DMS53 (cell line): ENCODE measurements at regions not wholly inside any gene's neighbourhood (a gene's known extent, or its start where the extent isn't known, plus 50 kb on each side); places are given as distances from the start of the nearest gene placed in this dataset.
A peak's percentile ranks its signal among the peaks of the same experiment; 100 is the strongest.
"Not testable (repeated sequence)": the region's sequence is repeated elsewhere in the genome, so short reads cannot be mapped to it uniquely, and the experiment has no call there.

Experiments used
- DNase-seq: peaks from one replicate; lab custom pipeline; 2025; lab: John Stamatoyannopoulos, UW

DNA sequence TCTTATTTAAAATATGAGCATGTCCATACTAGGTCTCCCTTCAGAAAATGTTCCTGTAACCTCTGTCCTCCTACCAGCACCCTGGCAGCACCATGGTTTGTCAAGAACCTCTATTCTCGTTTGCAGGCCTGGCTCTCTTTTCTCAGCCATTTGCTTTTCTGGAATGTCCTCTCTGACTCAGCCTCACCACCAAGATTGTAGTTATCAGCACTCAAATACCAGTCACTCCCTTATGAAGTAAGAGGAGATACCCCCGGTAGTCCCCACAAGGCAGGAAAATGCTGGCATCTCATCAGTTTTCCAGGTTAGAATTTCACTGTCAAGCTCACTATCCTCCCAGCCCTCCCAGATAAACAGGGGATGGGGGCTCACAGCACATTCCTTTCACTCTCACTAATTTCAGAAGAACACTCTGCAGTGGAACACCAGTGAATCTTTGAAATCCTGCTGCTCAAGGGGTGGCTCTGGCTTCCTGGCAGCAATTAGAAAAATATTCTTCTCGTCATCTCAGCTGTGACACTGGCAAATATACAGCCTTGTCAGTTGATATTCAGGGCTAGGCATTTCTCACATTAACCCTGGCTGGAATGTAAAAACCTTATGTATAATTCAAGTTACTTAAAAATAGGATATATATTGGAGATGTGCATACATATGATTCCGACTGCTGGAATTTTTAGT, 129.2 kb downstream of the TBX18 start:
- DNase-seq = no peak

DNA sequence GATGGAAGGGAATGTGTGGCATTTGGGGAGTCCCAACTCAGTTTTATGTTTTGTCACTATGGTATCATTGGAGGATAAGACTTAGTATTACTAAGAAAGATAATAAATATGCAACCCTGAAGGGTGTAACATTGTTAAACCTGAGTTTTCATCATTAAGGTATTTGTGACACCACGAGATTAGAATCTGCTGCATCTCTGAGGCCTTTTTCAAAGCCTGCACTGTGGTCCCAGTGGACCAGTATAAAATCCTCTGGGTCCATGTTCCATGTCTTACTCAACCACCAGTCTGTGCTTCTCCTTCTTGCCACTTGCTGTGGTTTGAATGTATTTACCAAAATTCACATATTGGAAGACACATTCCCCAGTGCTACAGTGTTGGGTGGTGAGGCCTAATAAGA, 130.6 kb downstream of the TBX18 start:
- DNase-seq = no peak

DNA sequence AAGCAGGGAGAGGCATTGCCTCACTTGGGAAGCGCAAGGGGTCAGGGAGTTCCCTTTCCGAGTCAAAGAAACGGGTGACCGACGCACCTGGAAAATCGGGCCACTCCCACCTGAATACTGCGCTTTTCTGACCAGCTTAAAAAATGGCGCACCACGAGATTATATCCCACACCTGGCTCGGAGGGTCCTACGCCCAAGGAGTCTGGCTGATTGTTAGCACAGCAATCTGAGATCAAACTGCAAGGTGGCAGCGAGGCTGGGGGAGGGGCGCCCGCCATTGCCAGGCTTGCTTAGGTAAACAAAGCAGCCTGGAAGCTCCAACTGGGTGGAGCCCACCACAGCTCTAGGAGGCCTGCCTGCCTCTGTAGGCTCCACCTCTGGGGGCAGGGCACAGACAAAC, 137.9 kb downstream of the TBX18 start:
- peak; percentile 60 for DNase-seq

DNA sequence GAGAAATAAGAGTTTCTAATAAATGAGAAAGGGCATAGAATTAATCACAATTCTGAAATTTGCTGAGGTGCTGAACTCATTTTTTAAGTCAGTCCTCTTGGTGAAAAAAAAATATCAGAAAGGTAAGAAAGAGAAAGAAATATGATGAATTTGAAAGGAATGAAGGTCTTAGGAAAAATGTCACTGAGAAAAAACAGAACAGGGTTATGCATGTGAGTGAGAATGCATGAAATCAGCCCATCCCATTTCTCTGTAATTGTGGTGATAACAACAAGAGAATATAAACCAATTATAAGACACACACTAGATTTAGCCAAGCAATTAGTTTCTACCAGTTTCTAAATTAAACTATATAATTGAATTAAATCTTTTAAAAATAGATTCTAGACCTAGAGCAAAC, 138.9 kb downstream of the TBX18 start:
- no peak for DNase-seq

DNA sequence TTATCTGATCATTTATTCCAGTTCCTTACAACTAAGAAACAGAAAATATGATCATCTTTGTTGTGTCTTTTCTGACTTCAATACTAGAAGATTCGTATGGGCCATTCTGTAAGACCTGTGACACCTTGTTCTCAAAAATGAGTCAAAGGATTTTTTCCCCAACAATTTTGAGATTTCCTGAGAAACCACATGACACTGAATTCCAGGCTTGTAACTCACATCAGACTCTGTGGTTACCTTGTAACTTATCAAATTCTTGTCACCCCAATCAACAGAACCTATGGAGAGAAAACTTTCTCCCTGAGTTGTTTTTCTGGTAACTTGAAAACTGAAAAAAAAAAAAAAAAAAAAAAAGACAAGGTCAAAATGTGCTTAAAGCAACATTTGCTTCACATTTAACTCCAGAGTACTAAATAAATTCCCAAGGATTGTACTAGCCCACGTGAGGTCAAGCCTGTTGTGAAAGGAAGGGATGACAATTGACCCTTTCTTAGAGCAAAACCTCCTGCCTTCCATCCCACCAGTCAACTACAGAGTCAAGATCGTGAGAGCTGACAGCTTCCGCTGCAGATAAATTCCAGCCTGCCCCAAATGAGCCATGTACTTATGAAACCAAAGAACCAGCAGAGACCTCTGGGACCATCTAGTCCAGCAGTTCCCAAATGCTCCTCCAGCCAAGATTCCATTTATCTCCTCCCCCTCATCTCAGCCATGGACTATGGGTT, 140.3 kb downstream of the TBX18 start:
- no peak for DNase-seq

DNA sequence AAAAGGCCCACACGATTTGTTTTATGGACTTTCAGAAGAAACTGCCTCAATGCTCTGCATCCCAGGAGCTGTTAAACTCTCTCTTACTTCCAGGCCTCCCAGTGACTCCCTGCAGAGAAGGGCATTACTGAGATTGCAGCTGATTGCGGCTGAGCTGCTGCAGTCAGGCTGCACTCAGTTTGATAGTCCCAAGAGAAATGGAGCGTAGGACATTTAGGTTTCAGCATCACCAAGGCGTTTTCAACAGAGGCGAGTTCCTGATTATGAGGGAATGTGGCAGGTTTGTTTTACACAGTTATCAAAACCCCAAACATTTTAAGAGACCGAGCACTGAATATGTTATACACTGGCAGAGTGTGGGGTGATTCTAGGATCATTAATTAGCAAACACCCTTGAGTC, 145.6 kb downstream of the TBX18 start:
- no peak for DNase-seq

DNA sequence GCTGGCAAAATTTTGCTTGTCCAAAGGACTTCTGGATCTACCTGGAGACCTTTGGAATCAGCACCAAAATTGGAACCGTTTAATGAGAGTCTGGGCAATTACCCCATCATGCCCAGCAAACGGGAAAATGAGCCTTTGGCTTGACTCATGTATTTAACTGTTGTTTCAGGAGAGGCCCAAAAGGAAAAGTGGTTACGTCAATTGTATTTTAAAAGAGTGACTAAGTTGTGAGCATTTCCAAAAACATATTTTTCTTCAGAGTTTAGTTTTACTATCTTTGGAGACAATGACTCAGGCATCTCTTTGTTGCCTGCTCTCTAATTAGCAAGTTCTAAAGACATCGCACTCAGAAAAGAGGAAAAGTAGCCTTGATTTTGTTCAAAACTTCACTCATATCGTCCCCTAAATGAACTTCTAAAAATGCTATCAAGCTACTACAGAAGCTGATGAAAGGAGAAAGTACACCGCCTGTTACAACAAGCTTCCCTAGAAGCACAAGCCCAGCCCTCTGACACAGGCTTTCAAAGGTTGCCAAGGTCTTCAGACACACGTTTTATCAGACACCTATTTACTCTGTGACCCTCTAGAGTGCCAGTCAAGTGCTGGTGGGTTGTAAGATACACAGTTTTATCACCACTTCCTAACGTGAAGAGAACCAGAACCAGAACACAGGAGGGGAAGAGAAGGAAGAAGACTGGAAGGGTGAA, 146.2 kb downstream of the TBX18 start:
- no peak for DNase-seq

DNA sequence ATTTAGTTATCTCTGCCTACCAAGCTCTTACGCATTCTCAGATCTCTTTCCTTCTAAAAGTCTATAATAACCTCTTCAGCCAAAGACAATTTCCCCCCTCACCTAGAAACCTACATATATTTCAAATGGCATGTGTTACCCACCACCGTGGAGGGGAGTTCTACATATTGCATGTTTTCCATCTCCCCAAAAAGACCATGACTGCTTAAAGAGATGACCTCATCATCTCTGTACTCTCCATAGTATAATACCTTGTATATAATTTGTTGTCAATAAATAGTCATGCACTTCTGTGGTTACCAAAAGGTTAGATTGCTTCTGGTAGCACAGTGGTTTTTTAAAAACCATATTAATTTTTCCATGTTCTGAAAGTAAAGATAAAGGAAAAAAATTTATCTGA, 148.4 kb downstream of the TBX18 start:
- DNase-seq = no peak

DNA sequence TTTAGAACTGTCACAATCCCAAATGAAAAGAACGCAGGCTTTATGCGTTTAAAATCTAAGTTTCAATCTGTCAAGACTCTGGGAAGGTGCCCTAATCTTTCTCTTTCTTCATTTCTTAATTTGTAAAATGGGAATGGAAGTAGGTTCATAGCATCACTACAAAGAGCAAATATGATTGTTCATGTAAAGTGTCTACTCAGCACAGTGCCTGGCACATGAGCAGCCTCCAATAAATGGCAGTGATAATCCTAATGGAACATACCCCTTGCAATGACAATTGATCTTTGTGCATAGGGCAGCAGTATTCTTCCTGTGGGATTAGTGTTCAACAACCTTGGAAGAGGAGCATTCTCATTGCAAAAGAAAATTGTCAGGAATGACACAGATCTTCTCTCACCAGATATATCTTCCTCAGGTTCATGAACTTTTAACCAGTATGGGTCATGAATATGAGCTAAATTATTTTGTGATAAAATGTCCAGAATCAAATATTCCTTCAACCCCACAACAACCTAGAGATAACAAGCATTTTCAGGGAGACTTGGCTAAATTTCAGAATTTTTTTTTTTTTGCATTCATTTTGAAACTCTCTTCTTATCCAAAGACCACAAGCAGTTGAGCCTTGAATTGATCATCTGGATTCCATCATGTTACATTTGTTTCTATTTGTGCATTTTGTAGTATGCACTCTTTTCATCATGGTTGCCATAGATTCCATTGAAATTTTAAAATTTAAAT, 149.1 kb downstream of the TBX18 start:
- no peak for DNase-seq

DNA sequence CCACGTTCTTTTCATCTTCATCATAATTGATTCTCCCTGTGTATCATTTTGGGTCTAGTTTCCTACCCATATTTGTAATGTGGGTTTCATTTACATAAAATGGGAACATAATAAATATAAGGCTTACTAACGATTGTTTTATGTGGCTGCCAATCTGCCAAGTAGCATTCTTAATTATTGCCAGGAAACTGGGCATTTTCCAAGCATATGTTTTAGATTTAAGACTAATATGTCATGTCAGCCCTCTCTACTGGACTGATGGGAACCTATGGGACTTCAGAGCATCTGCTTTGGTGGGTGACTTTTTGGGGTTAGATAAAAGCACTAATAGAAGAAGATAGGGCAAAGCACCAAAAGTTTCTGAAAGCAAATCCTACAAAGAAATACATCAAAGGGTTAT, 157.5 kb downstream of the TBX18 start:
- DNase-seq = no peak

DNA sequence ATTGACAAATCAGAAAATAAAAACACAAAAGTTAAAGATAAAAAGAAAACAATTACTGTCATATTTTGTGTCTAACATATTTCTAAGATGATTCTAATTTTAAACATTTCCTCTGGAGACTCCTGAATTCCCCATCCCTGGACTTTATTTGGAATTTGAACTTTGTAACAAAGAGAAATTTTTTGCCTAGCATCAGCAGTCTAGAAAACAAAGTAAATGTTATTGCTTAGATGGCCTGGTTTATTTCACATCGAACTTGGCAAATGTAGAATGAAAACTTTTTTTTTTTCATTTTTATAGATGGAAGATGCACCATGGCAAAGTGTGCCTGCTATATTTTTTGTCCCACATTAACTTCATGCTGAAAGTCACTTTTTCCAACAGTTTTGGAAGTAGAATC, 159.1 kb downstream of the TBX18 start:
- no peak for DNase-seq

DNA sequence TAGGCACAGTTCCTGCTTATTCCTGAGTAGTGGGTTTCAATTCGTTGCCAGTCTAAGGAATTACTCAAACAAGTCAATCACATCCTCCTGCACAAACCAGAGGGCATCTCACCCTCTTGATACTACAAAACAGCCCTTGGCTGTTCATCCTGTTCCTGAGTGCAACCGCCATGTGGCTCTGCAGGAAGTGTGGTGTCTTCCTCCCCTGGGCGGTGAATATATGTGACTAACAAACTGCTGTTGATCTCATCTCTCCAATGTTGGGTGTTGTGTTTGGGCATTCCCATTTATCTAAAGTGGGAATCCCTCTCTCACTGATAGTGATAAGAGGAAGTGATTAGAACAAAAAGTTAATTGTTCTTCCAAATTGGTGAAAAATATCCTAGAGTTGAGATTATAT, 163.0 kb downstream of the TBX18 start:
- peak; percentile 1 for DNase-seq

DNA sequence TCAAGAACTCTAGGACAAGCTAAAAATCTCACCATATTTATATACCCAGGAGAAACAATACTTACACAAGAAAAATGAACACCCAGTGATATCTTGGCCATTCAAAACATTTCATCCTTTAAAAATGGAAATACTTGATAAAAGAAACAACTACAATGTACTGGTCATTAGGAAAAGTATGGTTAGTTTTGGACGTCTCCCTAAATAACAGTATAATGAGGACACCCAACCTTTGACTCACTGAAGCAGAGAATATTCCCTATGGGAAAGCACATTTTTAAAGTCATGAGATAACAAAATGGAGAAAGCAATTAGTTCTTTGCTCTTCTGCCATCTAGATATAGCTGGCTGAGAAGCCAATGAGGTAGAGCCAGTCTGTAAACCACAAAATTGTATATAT, 164.4 kb downstream of the TBX18 start:
- no peak for DNase-seq

DNA sequence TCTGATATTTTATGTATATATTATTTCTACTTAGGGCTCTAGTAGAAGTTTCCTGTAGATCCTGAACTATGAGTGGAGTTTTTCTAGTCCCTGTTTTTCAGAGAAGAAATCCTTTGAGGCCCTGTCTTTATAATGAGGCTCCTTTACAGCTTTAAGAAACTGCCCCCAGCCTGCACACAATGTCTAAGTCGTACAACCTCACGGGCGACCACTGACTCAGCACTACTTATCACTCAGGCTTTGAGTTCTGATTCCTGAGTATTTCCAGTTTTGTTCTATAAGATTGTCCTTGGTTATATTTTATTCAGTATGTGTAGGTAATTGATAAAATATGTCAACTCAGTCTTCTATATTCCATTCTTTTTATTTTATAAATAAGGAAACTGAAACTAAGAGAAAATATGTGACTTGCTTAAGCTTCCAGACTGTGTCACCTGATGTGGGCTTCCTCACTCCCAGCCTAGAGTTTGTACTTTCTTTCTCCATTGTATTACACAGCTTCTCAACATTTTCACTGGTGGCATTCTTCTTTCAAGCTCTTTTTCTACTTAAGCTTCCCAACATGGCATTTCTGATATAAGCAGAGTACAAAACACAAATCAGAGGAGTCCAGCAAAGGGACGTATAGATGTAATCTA, 167.0 kb downstream of the TBX18 start:
- no peak for DNase-seq

DNA sequence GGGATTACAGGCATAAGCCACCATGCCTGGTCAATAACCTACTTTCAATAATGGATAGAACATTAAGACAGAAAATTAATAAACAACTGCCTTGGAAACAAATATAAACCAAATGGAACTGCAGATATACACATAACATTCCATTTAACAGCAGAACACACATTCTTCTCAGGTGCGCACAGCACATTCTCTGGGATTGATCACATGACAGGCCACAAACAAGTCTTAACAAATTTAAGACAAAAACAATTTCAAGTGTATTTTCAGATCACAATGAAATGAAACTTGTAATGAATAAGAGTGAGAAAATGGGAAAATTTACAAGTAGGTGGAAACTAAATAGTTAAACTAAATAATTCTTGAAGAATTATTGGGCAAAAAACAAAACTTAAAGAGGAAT, 167.9 kb downstream of the TBX18 start:
- DNase-seq = no peak

DNA sequence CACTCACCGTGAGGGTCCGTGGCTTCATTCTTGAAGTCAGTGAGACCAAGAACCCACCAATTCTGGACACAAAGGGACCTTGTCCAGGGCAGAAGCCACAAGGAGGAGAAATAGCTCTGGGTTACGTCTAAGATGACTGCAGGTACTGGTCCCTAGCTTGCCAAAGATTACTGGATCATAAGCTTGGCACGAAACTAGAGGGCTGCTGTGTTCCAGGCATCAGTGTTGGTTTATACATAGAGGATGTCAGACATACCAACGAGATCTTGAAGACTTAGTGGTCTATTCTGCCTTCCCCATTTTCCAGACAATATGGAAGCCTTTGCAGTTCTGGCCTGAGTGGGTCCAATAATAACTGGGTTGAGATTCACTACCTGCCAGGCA, 175.7 kb downstream of the TBX18 start:
- no peak for DNase-seq

DNA sequence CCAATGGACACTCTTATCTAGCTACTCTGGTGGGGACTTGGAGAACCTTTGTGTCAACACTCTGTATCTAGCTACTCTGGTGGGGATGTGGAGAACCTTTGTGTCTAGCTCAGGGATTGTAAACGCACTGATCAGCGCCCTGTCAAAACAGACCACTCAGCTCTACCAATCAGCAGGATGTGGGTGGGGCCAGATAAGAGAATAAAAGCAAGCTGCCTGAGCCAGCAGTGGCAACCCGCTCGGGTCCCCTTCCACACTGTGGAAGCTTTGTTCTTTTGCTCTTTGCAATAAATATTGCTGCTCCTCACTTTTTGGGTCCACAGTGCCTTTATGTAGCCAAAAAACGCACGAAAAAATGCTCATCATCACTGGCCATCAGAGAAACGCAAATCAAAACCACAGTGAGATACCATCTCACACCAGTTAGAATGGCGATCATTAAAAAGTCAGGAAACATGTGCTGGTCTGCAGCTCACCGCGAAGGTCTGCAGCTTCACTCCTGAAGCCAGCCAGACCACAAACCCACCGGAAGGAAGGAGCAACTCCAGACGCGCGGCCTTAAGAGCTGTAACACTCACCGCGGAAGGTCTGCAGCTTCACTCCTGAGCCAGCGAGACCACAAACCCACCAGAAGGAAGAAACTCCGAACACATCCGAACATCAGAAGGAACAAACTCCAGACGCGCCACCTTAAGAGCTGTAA, 176.3 kb downstream of the TBX18 start:
- not testable (repeated sequence) for DNase-seq

DNA sequence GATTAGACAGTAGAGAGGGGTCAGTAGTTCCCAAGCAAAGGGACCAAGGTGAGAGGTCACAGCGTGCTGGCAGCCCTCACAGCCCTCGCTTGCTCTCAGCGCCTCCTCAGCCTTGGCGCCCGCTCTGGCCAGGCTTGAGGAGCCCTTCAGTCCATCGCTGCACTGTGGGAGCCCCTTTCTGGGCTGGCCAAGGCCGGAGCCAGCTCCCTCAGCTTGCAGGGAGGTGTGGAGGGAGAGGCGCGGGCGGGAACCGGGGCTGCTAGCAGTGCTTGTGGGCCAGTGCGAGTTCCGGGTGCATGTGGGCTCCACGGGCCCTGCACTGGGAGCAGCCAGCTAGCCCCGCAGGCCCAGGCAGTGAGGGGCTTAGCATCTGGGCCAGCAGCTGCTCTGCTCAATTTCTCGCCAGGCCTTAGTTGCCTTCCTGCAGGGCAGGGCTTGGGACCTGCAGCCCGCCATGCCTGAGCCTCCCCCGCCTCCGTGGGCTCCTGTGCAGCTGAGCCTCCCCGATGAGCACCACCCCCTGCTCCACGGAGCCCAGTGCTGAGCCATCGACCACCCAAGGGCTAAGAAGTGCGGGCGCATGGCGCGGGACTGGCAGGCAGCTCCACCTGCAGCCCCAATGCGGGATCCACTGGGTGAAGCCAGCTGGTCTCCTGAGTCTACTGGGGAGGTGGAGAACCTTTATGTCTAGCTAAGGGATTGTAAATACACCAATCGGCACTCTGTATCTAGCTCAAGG, 177.0 kb downstream of the TBX18 start:
- DNase-seq = not testable (repeated sequence)

DNA sequence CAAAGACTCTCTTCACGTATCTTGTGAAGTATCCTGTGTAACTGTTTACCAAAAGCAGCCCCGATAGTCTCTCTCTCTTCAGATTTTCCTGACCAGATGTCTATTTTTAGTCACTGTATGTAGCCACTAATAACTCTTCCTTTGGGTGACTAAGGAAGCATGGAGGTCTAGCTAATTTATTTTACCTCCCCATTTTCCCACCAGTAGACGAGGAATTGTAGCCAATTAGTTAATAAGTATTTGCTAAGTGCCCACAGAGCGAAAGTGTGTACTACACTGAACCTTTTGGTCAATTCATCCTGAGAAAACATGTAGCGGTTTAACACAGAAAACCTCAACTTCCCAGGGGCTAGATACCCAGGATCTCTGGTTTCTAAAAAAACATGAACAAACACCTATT, 180.6 kb downstream of the TBX18 start:
- no peak for DNase-seq

DNA sequence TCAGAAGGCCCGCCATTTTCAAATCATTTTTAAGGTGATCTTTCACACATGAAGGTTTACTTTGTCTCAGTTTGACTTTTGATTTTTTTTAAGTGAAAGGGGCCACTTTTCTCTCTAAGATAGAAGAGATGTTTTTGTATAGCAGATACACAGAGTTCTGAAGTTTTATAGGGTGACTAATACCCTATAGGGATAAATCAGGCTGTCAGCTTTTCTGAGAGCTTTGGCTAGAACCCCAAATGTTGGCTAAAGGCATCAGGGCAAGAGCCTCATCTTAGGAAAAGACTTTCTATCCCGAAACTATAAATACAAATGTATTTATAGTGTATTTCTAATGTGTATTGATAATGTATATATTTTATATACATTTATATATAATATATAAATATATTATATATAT, 181.4 kb downstream of the TBX18 start:
- DNase-seq = no peak
